ENCODE measurements at regions not wholly inside any gene's neighbourhood (a gene's known extent, or its start where the extent isn't known, plus 50 kb on each side); places are given as distances from the start of the nearest gene placed in this dataset.

GRCh38 chr1:67965995-67966665 lies 84.3 kb downstream of the DIRAS3 start:
- no peaks in the 10 kb centered on the region for H4K20me1 ChIP-seq (ENCODE audit: control insufficient read depth, insufficient read depth)
- 3% methylated on average over 2 of the region's 2 CpGs for WGBS (ENCODE audit: insufficient coverage, insufficient replicate concordance, low lambda C conversion rate, missing lambda C conversion rate)
- H3K4me3 ChIP-seq, result no peak overlapping the region
- no peaks in the 10 kb centered on the region for H3K9me3 ChIP-seq (replicated peaks; ENCODE audit: control insufficient read depth, insufficient read depth, low read length)
- no peaks in the 10 kb centered on the region for H3K27me3 ChIP-seq (replicated peaks in 1 of 2; ENCODE audit: control insufficient read depth in 2 of 2, insufficient read depth in 2 of 2, low read length in 1 of 2)
- POLR2A ChIA-PET, result no interaction called here
- H3K36me3 ChIP-seq (ENCODE audit: control insufficient read depth in 2 of 2, insufficient read depth in 2 of 2, low read length in 1 of 2), result no peaks in the 10 kb centered on the region
- intact Hi-C loops (cut with micrococcal nuclease; ENCODE audit: unreplicated experiment) (no loop called here), in situ Hi-C loops (cut with MboI) (no loop called here)
- H2AFZ ChIP-seq (ENCODE audit: control insufficient read depth, low read depth, low read length), result no peak overlapping the region
- no peak overlapping the region for H3K4me2 ChIP-seq (ENCODE audit: control insufficient read depth, insufficient read depth)
- CTCF ChIA-PET, result no interaction called here
- H3K4me1 ChIP-seq (ENCODE audit: control insufficient read depth, insufficient read depth, low read length), result no peaks in the 10 kb centered on the region
- FAIRE-seq (no peak), ATAC-seq (no peak), DNase-seq (ENCODE audit: low read depth, low spot score) (no peak)
- SMC1A ChIA-PET (ENCODE audit: uncharacterized antibody, unreplicated experiment), result no interaction called here
- no TSS peak for BruUV-seq (replicated peaks)
- no peak overlapping the region for H3K27ac ChIP-seq (ENCODE audit: control insufficient read depth, insufficient read depth)
- TF ChIP-seq, protein P1, sequence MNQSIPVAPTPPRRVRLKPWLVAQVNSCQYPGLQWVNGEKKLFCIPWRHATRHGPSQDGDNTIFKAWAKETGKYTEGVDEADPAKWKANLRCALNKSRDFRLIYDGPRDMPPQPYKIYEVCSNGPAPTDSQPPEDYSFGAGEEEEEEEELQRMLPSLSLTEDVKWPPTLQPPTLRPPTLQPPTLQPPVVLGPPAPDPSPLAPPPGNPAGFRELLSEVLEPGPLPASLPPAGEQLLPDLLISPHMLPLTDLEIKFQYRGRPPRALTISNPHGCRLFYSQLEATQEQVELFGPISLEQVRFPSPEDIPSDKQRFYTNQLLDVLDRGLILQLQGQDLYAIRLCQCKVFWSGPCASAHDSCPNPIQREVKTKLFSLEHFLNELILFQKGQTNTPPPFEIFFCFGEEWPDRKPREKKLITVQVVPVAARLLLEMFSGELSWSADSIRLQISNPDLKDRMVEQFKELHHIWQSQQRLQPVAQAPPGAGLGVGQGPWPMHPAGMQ (IDR thresholded peaks at IDR 0.05; ENCODE audit: borderline replicate concordance), result no peak
- no peak for TF ChIP-seq TCF12 (IDR thresholded peaks at IDR 0.05; ENCODE audit: low read depth, low read length)
- no peak for TF ChIP-seq CREM (IDR thresholded peaks at IDR 0.05; ENCODE audit: low read depth)
- TF ChIP-seq NFYA (IDR thresholded peaks at IDR 0.05; ENCODE audit: borderline replicate concordance, low read depth, low read length), result no peak
- no peak for TF ChIP-seq ZNF24 (IDR thresholded peaks at IDR 0.05)
- TF ChIP-seq EGR1 (IDR thresholded peaks at IDR 0.05; ENCODE audit: borderline replicate concordance in 1 of 2, low read depth in 2 of 2, low read length in 2 of 2), result no peak
- TF ChIP-seq, protein P2, sequence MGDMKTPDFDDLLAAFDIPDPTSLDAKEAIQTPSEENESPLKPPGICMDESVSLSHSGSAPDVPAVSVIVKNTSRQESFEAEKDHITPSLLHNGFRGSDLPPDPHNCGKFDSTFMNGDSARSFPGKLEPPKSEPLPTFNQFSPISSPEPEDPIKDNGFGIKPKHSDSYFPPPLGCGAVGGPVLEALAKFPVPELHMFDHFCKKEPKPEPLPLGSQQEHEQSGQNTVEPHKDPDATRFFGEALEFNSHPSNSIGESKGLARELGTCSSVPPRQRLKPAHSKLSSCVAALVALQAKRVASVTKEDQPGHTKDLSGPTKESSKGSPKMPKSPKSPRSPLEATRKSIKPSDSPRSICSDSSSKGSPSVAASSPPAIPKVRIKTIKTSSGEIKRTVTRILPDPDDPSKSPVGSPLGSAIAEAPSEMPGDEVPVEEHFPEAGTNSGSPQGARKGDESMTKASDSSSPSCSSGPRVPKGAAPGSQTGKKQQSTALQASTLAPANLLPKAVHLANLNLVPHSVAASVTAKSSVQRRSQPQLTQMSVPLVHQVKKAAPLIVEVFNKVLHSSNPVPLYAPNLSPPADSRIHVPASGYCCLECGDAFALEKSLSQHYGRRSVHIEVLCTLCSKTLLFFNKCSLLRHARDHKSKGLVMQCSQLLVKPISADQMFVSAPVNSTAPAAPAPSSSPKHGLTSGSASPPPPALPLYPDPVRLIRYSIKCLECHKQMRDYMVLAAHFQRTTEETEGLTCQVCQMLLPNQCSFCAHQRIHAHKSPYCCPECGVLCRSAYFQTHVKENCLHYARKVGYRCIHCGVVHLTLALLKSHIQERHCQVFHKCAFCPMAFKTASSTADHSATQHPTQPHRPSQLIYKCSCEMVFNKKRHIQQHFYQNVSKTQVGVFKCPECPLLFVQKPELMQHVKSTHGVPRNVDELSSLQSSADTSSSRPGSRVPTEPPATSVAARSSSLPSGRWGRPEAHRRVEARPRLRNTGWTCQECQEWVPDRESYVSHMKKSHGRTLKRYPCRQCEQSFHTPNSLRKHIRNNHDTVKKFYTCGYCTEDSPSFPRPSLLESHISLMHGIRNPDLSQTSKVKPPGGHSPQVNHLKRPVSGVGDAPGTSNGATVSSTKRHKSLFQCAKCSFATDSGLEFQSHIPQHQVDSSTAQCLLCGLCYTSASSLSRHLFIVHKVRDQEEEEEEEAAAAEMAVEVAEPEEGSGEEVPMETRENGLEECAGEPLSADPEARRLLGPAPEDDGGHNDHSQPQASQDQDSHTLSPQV (IDR thresholded peaks at IDR 0.05), result no peak
- no peak for TF ChIP-seq JUNB (IDR thresholded peaks at IDR 0.05)
- TF ChIP-seq ETV6 (conservative IDR thresholded peaks at IDR 0.05 in 1 of 2, IDR thresholded peaks at IDR 0.05 in 1 of 2; ENCODE audit: borderline replicate concordance in 1 of 2, low read depth in 1 of 2), result no peak
- TF ChIP-seq IRF4 (IDR thresholded peaks at IDR 0.05; ENCODE audit: low read depth, low read length), result no peak
- TF ChIP-seq SUPT20H (IDR thresholded peaks at IDR 0.05; ENCODE audit: borderline replicate concordance, control insufficient read depth, low read depth, low read length), result no peak
- no peak overlapping the region for H3K9ac ChIP-seq (ENCODE audit: control insufficient read depth, insufficient read depth, low read length)
- RAD21 ChIA-PET (ENCODE audit: unreplicated experiment), result no interaction called here
- no peaks in the 10 kb centered on the region for H3K79me2 ChIP-seq (ENCODE audit: control insufficient read depth, insufficient read depth, low read length)
